ENCODE measurements at regions not wholly inside any gene's neighbourhood (a gene's known extent, or its start where the extent isn't known, plus 50 kb on each side); places are given as distances from the start of the nearest gene placed in this dataset.

- TF ChIP-seq EZH2 (IDR thresholded peaks at IDR 0.05; ENCODE audit: low read length, unreplicated experiment) (no peak), CTCF (conservative IDR thresholded peaks at IDR 0.05; ENCODE audit: low read depth, low read length) (no peak), EZH2phosphoT487 (IDR thresholded peaks at IDR 0.05; ENCODE audit: borderline replicate concordance, low read length) (no peak)
These were observed 99.0 kb upstream of the LIMCH1 start for GRCh38 chr4:41438931-41439297.

All from PC-3 (cell line).